Pulmonary artery endothelial cell (primary cell): ENCODE measurements at regions not wholly inside any gene's neighbourhood (a gene's known extent, or its start where the extent isn't known, plus 50 kb on each side); places are given as distances from the start of the nearest gene placed in this dataset.
"Not testable (repeated sequence)": the region's sequence is repeated elsewhere in the genome, so short reads cannot be mapped to it uniquely, and the experiment has no call there.

Experiments
- DNase-seq: peaks from one replicate; pipeline ENCODE4 v3.0.0-alpha.2; 2011; ENCODE audit warnings: low read depth, low spot score

GRCh38 chr6:28657769-28658465, 132.2 kb downstream of the GPX5 start:
- DNase-seq, result no peak

DNA sequence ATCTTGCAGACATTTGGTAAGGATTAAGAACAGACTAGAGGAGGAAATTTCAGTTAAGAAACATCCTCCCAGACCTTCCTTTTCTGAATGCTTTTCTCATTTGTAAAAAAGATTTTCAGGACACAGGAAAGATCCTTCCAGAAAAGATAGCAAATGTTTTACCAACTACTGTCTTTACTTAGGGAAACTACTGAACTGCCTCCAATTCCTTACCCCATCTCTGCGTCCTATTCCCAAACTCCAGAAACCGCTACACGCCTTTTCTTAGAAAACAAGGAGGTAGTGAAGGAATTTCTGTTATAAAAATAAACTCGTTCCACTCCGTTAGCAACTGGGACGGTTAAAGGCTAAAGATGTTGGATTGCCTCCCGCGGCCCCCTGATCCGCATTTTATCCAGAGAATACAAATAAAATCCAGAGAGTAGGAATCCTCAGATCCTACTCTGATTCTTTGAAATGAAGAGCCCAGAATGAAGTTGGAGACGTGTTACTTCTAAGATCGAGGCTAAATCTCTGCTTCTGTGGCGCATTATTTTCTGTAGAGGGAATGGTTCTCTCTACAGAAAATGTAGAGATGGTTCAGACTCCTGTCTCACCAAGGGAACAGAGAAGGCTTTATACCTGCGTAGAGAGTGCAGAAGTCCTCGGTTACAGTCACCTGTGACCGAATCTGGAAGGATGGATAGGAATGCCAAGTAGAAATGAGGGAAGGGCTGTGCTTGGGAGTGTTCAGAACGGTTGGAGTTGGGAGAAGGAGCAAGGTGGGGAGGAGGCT, 133.0 kb downstream of the GPX5 start:
- no peak for DNase-seq

- DNase-seq, result no peak
Observed at GRCh38 chr6:28659250-28659566, 133.5 kb downstream of the GPX5 start.

- no peak for DNase-seq
Observed at GRCh38 chr6:28661097-28661713, 135.5 kb downstream of the GPX5 start.

DNA sequence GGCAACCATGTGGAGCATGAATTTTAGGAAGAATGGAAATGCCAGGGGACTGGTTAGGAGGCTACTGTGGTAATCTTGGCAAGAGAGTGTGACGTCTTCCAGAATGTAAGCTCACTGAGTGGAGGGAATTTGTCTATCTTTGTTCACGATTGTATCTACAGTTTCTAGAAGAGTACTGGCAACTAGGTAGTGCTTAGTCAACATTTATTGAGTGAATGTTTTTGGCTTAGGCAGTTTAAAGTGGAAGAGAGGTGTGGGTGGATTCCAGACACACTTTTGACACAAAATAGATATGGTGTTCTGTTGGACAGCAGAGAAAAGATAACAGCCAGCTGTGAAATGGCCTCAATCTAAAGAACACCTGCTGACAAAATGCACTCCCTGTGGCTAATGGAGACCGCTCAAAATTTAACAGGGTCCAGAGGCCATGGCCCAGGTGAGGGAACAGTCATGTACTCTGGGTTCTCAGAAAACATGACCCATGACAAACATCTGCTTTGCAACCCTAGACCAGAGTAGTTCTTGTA, 139.3 kb downstream of the GPX5 start:
- no peak for DNase-seq

- no peak for DNase-seq
Observed at GRCh38 chr6:28673417-28673786, 147.7 kb downstream of the GPX5 start.

GRCh38 chr6:28673787-28674671, 148.3 kb downstream of the GPX5 start:
- peak; percentile 11 for DNase-seq

DNA sequence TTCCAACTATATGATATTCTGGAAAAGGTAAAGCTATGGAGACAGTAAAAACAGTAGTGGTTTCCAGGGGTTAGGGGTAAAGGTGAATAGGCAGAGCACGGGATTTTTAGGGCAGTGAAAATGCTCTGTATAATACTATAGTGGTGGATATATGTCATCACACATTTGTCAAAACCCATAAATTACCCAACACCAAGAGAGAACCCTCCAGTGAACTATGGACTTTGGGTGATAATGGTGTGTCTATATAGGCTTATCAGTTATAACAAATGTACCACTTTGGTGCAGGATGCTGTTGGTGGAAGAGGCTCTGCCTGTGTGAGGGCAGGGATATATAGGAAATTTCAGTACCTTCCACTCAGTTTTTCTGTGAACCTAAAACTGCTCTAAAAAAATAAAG, 149.9 kb downstream of the GPX5 start:
- DNase-seq, result no peak

- DNase-seq, result no peak
Observed at GRCh38 chr6:28682542-28682941, 156.9 kb downstream of the GPX5 start.

DNA sequence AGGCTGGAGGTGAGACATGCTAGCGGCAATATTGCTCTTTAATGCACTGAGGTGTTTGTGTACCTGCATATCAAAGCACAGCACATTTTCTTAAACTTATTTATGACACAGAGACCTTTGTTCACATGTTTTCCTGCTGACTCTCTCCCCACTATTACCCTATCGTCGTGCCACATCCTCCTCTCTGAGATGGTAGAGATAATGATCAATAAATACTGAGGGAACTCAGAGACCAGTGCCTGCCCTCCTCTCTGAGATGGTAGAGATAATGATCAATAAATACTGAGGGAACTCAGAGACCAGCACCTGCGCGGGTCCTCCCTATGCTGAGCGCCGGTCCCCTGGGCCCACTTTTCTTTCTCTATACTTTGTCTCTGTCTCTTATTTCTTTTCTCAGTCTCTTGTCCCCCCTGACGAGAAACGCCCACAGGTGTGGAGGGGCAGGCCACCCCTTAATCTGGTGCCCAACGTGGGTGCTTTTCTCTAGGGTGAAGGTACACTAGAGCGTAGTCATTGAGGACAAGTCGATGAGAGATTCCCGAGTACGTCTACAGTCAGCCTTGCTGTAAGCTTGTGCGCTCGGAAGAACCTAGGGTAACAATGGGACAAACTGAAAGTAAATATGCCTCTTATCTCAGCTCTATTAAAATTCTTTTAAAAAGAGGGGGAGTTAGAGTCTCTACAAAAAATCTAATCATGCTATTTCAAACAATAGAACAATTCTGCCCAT, 157.4 kb downstream of the GPX5 start:
- DNase-seq, result not testable (repeated sequence)

DNA sequence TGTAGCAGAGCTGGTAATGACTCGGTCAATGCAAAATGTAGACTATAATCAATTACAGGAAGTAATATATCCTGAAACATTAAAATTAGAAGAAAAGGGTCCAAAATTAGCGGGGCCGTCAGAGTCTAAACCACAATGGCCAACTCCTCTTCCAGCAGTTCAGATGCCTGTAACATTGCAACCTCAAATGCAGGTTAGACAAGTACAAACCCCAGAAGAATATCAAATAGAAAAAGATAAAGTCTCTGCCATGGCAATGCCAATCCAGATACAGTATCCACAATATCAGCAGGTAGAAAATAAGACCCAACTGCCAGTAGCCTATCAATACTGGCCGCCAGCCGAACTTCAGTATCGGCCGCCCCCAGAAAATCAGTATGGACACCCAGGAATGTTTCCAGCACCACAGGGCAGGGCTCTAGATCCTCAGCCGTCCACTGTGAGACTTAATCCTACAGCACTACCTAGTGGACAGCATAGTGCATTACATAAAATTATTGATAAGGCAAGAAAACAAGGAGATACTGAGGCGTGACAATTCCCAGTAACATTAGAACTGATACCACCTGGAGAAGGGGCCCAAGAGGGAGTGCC, 158.4 kb downstream of the GPX5 start:
- DNase-seq, result no peak

DNA sequence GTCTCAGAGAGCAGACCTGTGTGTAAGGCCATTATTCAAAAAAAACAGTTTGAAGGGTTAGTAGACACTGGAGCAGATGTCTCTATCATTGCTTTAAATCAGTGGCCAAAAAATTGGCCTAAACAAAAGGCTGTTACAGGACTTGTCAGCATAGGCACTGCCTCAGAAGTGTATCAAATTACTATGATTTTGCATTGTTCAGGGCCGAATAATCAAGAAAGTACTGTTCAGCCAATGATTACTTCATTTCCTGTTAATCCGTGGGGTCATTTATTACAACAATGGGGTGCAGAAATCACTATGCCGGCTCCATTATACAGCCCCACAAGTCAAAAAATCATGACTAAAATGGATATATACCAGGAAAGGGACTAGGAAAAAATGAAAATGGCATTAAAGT, 160.3 kb downstream of the GPX5 start:
- DNase-seq, result peak; percentile 58

DNA sequence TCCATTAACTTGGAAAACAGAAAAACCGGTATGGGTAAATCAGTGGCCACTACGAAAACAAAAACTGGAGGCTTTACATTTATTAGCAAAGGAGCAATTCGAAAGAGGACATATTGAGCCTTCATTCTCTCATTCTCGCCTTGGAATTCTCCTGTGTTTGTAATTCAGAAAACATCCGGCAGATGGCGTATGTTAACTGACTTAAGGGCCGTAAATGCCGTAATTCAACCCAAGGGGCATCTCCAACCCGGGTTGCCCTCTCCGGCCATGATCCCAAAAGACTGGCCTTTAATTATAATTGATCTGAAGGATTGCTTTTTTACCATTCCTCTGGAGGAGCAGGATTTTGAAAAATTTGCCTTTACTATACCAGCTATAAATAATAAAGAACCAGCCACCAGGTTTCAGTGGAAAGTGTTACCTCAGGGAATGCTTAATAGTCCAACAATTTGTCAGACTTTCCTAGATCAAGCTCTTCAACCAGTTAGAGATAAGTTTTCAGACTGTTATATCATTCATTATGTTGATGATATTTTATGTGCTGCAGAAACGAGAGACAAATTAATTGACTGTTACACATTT, 160.9 kb downstream of the GPX5 start:
- peak; percentile 27 for DNase-seq

- DNase-seq, result not testable (repeated sequence)
Observed at GRCh38 chr6:28687309-28687981, 161.8 kb downstream of the GPX5 start.

DNA sequence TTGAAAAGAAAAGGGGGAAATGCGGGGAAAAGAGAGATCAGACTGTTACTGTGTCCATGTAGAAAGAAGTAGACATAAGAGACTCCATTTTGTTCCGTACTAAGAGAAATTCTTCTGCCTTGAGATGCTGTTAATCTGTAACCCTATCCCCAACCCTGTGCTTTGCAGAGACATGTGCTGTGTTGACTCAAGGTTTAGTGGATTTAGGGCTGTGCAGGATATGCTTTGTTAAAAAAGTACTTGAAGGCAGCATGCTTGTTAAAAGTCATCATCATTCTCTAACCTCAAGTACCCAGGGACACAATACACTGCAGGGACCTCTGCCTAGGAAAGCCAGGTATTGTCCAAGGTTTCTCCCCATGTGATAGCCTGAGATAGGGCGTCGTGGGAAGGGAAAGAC, 166.3 kb downstream of the GPX5 start:
- DNase-seq, result not testable (repeated sequence)

GRCh38 chr6:28693033-28693750, 167.5 kb downstream of the GPX5 start:
- no peak for DNase-seq

DNA sequence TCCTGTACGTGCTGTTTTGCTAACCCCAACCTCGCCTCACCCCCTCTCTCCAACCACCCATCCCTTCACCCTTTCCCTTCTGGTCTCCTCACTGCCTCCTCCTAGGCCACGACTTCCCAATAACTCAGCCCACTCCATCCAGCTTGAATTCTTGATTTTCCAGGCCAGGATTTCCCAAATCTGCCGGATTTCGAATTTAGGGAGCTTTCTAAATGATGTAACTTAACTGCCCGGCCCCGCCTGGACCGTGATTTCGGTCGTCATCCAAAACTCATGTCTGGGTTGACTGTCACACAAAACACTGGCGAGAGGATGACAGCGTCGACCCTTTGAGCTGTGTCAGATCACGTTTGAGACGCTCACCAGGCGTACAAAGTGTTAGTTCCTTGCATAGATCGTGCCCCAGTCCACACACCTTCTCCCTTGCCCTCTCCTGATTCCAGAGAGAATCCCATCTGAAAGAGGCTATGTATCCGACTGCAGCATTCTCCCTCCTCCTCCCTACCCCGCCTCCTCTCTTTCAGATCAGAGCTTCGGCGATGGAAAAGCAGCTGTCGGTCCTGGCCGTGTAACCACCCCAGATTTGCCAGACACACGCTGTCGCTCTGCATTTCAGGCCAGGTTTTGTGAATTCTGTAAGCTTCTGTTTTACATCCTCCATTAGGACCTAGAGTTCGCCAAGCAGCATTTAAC, 168.2 kb downstream of the GPX5 start:
- DNase-seq, result no peak

DNA sequence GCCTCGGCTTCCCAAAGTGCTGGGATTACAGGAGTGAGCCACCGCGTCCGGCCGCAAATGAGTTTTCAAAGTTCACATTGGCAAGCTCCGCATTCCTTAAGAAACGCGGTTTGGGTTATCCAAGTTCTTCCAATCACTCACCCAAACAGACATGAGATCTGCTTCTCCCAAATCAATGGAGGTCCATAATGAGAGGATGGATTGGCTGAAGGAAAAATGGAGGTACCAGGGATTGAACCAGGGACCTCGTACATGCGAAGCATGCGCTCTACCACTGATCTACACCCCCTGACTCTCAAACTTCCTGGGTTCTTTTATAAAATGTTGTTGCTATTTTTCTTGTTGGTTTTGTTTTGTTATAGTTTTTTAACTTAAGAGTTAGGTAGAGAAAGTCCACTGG, 170.0 kb downstream of the GPX5 start:
- DNase-seq, result no peak
